ENCODE measurements at regions not wholly inside any gene's neighbourhood (a gene's known extent, or its start where the extent isn't known, plus 50 kb on each side); places are given as distances from the start of the nearest gene placed in this dataset.

GRCh38 chr7:21367081-21367480 is 60.8 kb upstream of the SP4 start:
- peak overlapping the region; percentile 77 for H3K27ac ChIP-seq
- TF ChIP-seq ZFX (IDR thresholded peaks at IDR 0.05; ENCODE audit: borderline replicate concordance) (no peak), CTCF (IDR thresholded peaks at IDR 0.05) (no peak)

GRCh38 chr7:21367537-21367936 is 60.3 kb upstream of the SP4 start:
- H3K27ac ChIP-seq, result peak overlapping the region; percentile 77
- TF ChIP-seq ZFX (IDR thresholded peaks at IDR 0.05; ENCODE audit: borderline replicate concordance), result no peak
- no peak for TF ChIP-seq CTCF (IDR thresholded peaks at IDR 0.05)

- no peak overlapping the region for H3K27ac ChIP-seq
- TF ChIP-seq ZFX (IDR thresholded peaks at IDR 0.05; ENCODE audit: borderline replicate concordance) (no peak), CTCF (IDR thresholded peaks at IDR 0.05) (no peak)
Measured at GRCh38 chr7:21368317-21368716, 59.6 kb upstream of the SP4 start.

- no peak for TF ChIP-seq ZFX (IDR thresholded peaks at IDR 0.05; ENCODE audit: borderline replicate concordance)
- no peak for TF ChIP-seq CTCF (IDR thresholded peaks at IDR 0.05)
- H3K27ac ChIP-seq, result no peak overlapping the region
Measured at GRCh38 chr7:21370283-21370982, 57.5 kb upstream of the SP4 start.

GRCh38 chr7:21371360-21371759 is 56.5 kb upstream of the SP4 start:
- no peak overlapping the region for H3K27ac ChIP-seq
- TF ChIP-seq ZFX (IDR thresholded peaks at IDR 0.05; ENCODE audit: borderline replicate concordance) (no peak), CTCF (IDR thresholded peaks at IDR 0.05) (no peak)

- no peak for TF ChIP-seq ZFX (IDR thresholded peaks at IDR 0.05; ENCODE audit: borderline replicate concordance)
- TF ChIP-seq CTCF (IDR thresholded peaks at IDR 0.05), result no peak
- H3K27ac ChIP-seq, result no peak overlapping the region
Measured at GRCh38 chr7:21373031-21373430, 54.9 kb upstream of the SP4 start.

- no peak for TF ChIP-seq CTCF (IDR thresholded peaks at IDR 0.05)
- H3K27ac ChIP-seq, result no peak overlapping the region
Measured at GRCh38 chr7:21374134-21374533, 53.7 kb upstream of the SP4 start.
